K562 (cell line): ENCODE measurements at regions not wholly inside any gene's neighbourhood (a gene's known extent, or its start where the extent isn't known, plus 50 kb on each side); places are given as distances from the start of the nearest gene placed in this dataset.

Source experiments
- ATAC-seq: fragments of 200-7000 bp; cut with Tn5 transposase; 3 replicates; pipeline ENCODE4 v1.9.1; 2020; ENCODE audit warnings: moderate library complexity
- BruUV-seq: library from RNA; stranded (reverse); fragments of 400-500 nt; replicated peaks from 2 replicates; lab custom pipeline; 2021; lab: Mats Ljungman, UMichigan
- CTCF ChIA-PET: fragments of 300-600 bp; formaldehyde crosslinking; extraction: SDS; loops from one replicate; lab custom pipeline; 2021; ENCODE audit warnings: low intra/inter-chr PET ratio; lab: Yijun Ruan, JAX
- POLR2A ChIA-PET: fragments of 300-600, 350-650 bp; sonication (Branson Sonifier 250); formaldehyde crosslinking; extraction: SDS; loops from one replicate; lab custom pipeline; 2021; ENCODE audit warnings: antibody characterized with exemption, inconsistent platforms; lab: Yijun Ruan, JAX
- DNase-seq, 4 experiments: peaks; one replicate each; pipeline versions ENCODE4 v3.0.0 to v3.0.0-alpha.2; 2011 to 2018; ENCODE audit warnings: low spot score in 3 of 4, mixed read lengths in 3 of 4; ENCODE audit errors: extremely low read depth in 1 of 4
- FAIRE-seq: peaks from 2 replicates; lab custom pipeline; 2011; peaks lifted over from hg19 to GRCh38; lab: Jason Lieb, UNC
- H2AFZ ChIP-seq: 2 replicates; pipeline ENCODE4 v1.6.0; 2011; ENCODE audit warnings: low read depth, low read length, control low read depth, inconsistent platforms
- H3K27ac ChIP-seq: fragments of 200-600 bp; 3 replicates; pipeline ENCODE4 v1.8.0; 2011; ENCODE audit warnings: low read depth, mild to moderate bottlenecking, control low read depth, inconsistent platforms, low read length, moderate library complexity, mixed read lengths; ENCODE audit errors: extremely low read depth
- H3K27me3 ChIP-seq, 2 experiments: fragments of 300-600 bp in 1 of 2; 2 replicates in 1 of 2; 3 replicates in 1 of 2; pipeline versions ENCODE4 v1.6.0 to v1.8.0; 2011; ENCODE audit warnings: inconsistent platforms in 2 of 2, low read length in 2 of 2, mild to moderate bottlenecking in 1 of 2, mixed read lengths in 1 of 2, moderate library complexity in 1 of 2; ENCODE audit not compliant: control insufficient read depth in 2 of 2, insufficient read depth in 2 of 2
- H3K36me3 ChIP-seq: fragments of 300-600 bp; 3 replicates; pipeline ENCODE4 v1.8.0; 2011; ENCODE audit warnings: mild to moderate bottlenecking, low read length, inconsistent platforms; ENCODE audit not compliant: control insufficient read depth, insufficient read depth
- H3K4me1 ChIP-seq, 2 experiments: fragments of 200-600 bp in 1 of 2; replicated peaks in 1 of 2; 2 replicates in 1 of 2; 3 replicates in 1 of 2; pipeline versions ENCODE4 v1.5.1 to v1.8.0; 2011; ENCODE audit warnings: inconsistent platforms in 2 of 2, low read length in 2 of 2, mild to moderate bottlenecking in 1 of 2, mixed read lengths in 1 of 2, moderate library complexity in 1 of 2; ENCODE audit not compliant: control insufficient read depth in 2 of 2, insufficient read depth in 2 of 2
- H3K4me2 ChIP-seq: 2 replicates; pipeline ENCODE4 v1.6.1; 2011; ENCODE audit warnings: low read length, control low read depth, inconsistent platforms, mixed read lengths; ENCODE audit not compliant: insufficient read depth
- H3K4me3 ChIP-seq: fragments of 200-600 bp; sonication (generic), shearing (Covaris generic); 2 replicates; pipeline ENCODE4 v1.5.1; 2016; ENCODE audit warnings: control low read depth, inconsistent platforms
- H3K79me2 ChIP-seq: fragments of 200-600 bp; 3 replicates; pipeline ENCODE4 v1.8.0; 2011; ENCODE audit warnings: low read length, inconsistent platforms; ENCODE audit not compliant: control insufficient read depth, insufficient read depth
- H3K9ac ChIP-seq, 2 experiments: 2 replicates each; pipeline versions ENCODE4 v1.6.0 to v1.6.1; 2011; ENCODE audit warnings: low read depth in 2 of 2, low read length in 2 of 2, control low read depth in 1 of 2, inconsistent platforms in 1 of 2, mild to moderate bottlenecking in 1 of 2, mixed read lengths in 1 of 2; ENCODE audit not compliant: insufficient read depth in 1 of 2
- H3K9me1 ChIP-seq: one replicate; pipeline ENCODE4 v1.6.0; 2011; ENCODE audit warnings: inconsistent platforms, mild to moderate bottlenecking, low read length, moderate library complexity; ENCODE audit not compliant: control insufficient read depth, insufficient read depth
- H3K9me3 ChIP-seq: replicated peaks from 2 replicates; pipeline ENCODE4 v1.5.1; 2011; ENCODE audit warnings: low read depth, low read length, inconsistent platforms; ENCODE audit not compliant: control insufficient read depth, insufficient read depth
- H4K20me1 ChIP-seq: replicated peaks from 2 replicates; pipeline ENCODE4 v1.6.1; 2011; ENCODE audit warnings: low read length, inconsistent platforms, mixed read lengths; ENCODE audit not compliant: control insufficient read depth, insufficient read depth
- BRCA1 ChIP-seq, 2 experiments: fragments of 450-650 bp in 1 of 2; sonication (generic) in 1 of 2; formaldehyde crosslinking in 1 of 2; IDR thresholded peaks; 2 replicates each; pipeline versions ENCODE4 v1.5.0 to v1.6.1; 2017 to 2020; ENCODE audit warnings: mild to moderate bottlenecking in 1 of 2, missing genetic modification reagents in 1 of 2
- CHD4 ChIP-seq: fragments of 200-600 bp; sonication (generic); IDR thresholded peaks from 3 replicates; pipeline ENCODE4 v1.6.1; 2012; ENCODE audit warnings: low read depth, mild to moderate bottlenecking, mixed read lengths, low read length, inconsistent platforms; ENCODE audit not compliant: insufficient read depth, insufficient replicate concordance, poor library complexity, severe bottlenecking
- GATA2 ChIP-seq: sonication (generic); formaldehyde crosslinking; IDR thresholded peaks from 2 replicates; pipeline ENCODE4 v1.4.0; 2020; ENCODE audit warnings: mild to moderate bottlenecking, missing genetic modification reagents
- KLF13 ChIP-seq: fragments of 450-650 bp; IDR thresholded peaks from 2 replicates; pipeline ENCODE4 v1.6.1; 2016; ENCODE audit warnings: missing genetic modification characterization, low read depth, mild to moderate bottlenecking, missing compliant biosample characterization, moderate library complexity, borderline replicate concordance
- SNRNP70 ChIP-seq: fragments of 200-400 bp; formaldehyde crosslinking; optimal IDR thresholded peaks from 2 replicates; pipeline ENCODE3; 2017; ENCODE audit warnings: low read depth, low read length
- ZNF512 ChIP-seq: IDR thresholded peaks from 2 replicates; pipeline ENCODE4 v1.6.1; 2016; ENCODE audit warnings: missing genetic modification characterization, missing compliant biosample characterization
- ZNF644 ChIP-seq: fragments of 200-800 bp; sonication (Bioruptor generic); IDR thresholded peaks from 2 replicates; pipeline ENCODE4 v1.6.1; 2016; ENCODE audit warnings: low read depth, missing genetic modification characterization, missing compliant biosample characterization
- ZSCAN29 ChIP-seq: fragments of 450-650 bp; IDR thresholded peaks from 2 replicates; pipeline ENCODE4 v1.6.1; 2017
- WGBS: fragments of 100-300 bp; shearing (Covaris generic); methylation state at CpG from one replicate; pipeline ENCODE4 v1.1.6; 2016; ENCODE audit warnings: low coverage, mixed read lengths; ENCODE audit not compliant: insufficient coverage; ENCODE audit errors: missing lambda C conversion rate; 5-methylcytosine and 5-hydroxymethylcytosine counted together
- in situ Hi-C: fragments of 300-500 bp; cut with MboI; formaldehyde crosslinking; loops from 4 replicates; pipeline ENCODE4 v1.15.0; 2018; ENCODE audit warnings: inconsistent platforms, mixed read lengths
- intact Hi-C: fragments of 100-400 bp; cut with micrococcal nuclease; formaldehyde crosslinking; loops from 2 replicates; pipeline ENCODE4 v1.14.2; 2022

- no peak overlapping the region for H3K27ac ChIP-seq
- no peaks in the 10 kb centered on the region for H3K27me3 ChIP-seq
- 0% methylated on average over 4 of the region's 4 CpGs for WGBS
- ChIA-PET CTCF (no interaction called here), POLR2A (no interaction called here)
- H3K9me3 ChIP-seq, result no peaks in the 10 kb centered on the region
- H3K9ac ChIP-seq, result no peak overlapping the region
- H3K4me1 ChIP-seq, result no peaks in the 10 kb centered on the region
- H3K36me3 ChIP-seq, result no peaks in the 10 kb centered on the region
- ATAC-seq (no peak), FAIRE-seq (no peak), DNase-seq (no peak)
- H3K79me2 ChIP-seq, result no peaks in the 10 kb centered on the region
- H3K4me3 ChIP-seq, result no peak overlapping the region
- no peaks in the 10 kb centered on the region for H3K9me1 ChIP-seq
- H4K20me1 ChIP-seq, result no peaks in the 10 kb centered on the region
- no peak overlapping the region for H3K4me2 ChIP-seq
- in situ Hi-C loops (no loop called here), intact Hi-C loops (no loop called here)
- no TSS peak for BruUV-seq
- no peak overlapping the region for H2AFZ ChIP-seq
- no peak for TF ChIP-seq BRCA1 (IDR thresholded peaks at IDR 0.05)
- no peak for TF ChIP-seq BRCA1 (CRISPR knock-in tag; IDR thresholded peaks at IDR 0.05)
Measured at GRCh38 chr12:128178565-128178964, 88.4 kb upstream of the TMEM132C start.

GRCh38 chr12:128178966-128179365 lies 88.0 kb upstream of the TMEM132C start:
- intact Hi-C loops, result no loop called here

More at GRCh38 chr12:128178966-128179365, 88.0 kb upstream of the TMEM132C start:
- no peak for ATAC-seq
- H3K4me1 ChIP-seq, result no peaks in the 10 kb centered on the region
- no peak overlapping the region for H3K27ac ChIP-seq
- no peak overlapping the region for H3K4me3 ChIP-seq
- no peak for FAIRE-seq
- no peaks in the 10 kb centered on the region for H3K36me3 ChIP-seq
- no TSS peak for BruUV-seq
- WGBS, result 2% methylated on average over 3 of the region's 3 CpGs
- no peaks in the 10 kb centered on the region for H3K79me2 ChIP-seq
- CTCF ChIA-PET, result no interaction called here
- H3K4me2 ChIP-seq, result no peak overlapping the region
- no peak overlapping the region for H3K9ac ChIP-seq
- no peaks in the 10 kb centered on the region for H3K9me1 ChIP-seq
- no peak for TF ChIP-seq GATA2 (CRISPR knock-in tag)
- TF ChIP-seq CHD4, result no peak
- no peak for TF ChIP-seq ZNF512
- TF ChIP-seq ZNF644 (tag), result no peak
- no peak for TF ChIP-seq KLF13 (tag)
- no peak for TF ChIP-seq ZSCAN29
- no peak for TF ChIP-seq SNRNP70
- TF ChIP-seq, all 486 proteins: peak for 0
- no peak for DNase-seq
- Histone ChIP-seq H4K20me1 (no peaks in the 10 kb centered on the region), H3K27me3 (no peaks in the 10 kb centered on the region), H2AFZ (no peak overlapping the region), H3K9me3 (no peaks in the 10 kb centered on the region)
- in situ Hi-C loops, result no loop called here
- POLR2A ChIA-PET, result no interaction called here
